ENCODE measurements at regions not wholly inside any gene's neighbourhood (a gene's known extent, or its start where the extent isn't known, plus 50 kb on each side); places are given as distances from the start of the nearest gene placed in this dataset.

- DNase-seq, result no peak
- no CpG with 5 or more reads among the region's 5 CpGs for WGBS (ENCODE audit: extremely low coverage, insufficient read length, low lambda C conversion rate)
Observed at GRCh38 chr2:64731746-64732145, 78.0 kb upstream of the SERTAD2 start.

More at GRCh38 chr2:64731746-64732145, 78.0 kb upstream of the SERTAD2 start:
- H2BK12ac ChIP-seq (ENCODE audit: insufficient read length, low read depth, low read length), result no peak overlapping the region
- no peaks in the 10 kb centered on the region for H3K36me3 Mint-ChIP-seq (ENCODE audit: insufficient read depth in 1 of 3, low read depth in 3 of 3)
- no peak overlapping the region for H3T11ph ChIP-seq (ENCODE audit: low read length)
- H3K27ac ChIP-seq (ENCODE audit: insufficient read length, low read depth, low read length), result no peak overlapping the region
- H3K9ac ChIP-seq (ENCODE audit: extremely low read depth, insufficient read length, low read length), result no peak overlapping the region
- H4K91ac ChIP-seq (ENCODE audit: insufficient read length, low read depth, low read length), result no peak overlapping the region
- H3K56ac ChIP-seq (ENCODE audit: insufficient read length, low read depth, low read length), result no peak overlapping the region
- no peak overlapping the region for H2AK5ac ChIP-seq (ENCODE audit: insufficient read length, low read length)
- no peak overlapping the region for H3K14ac ChIP-seq (ENCODE audit: insufficient read depth, low read length)
- no peak overlapping the region for H3K4ac ChIP-seq (ENCODE audit: low read depth, low read length)
- no peak overlapping the region for H2BK20ac ChIP-seq (ENCODE audit: low read depth, low read length, poor library complexity, severe bottlenecking)
- H3K79me2 ChIP-seq (ENCODE audit: insufficient read depth, low read length), result no peaks in the 10 kb centered on the region
- no peaks in the 10 kb centered on the region for H3K9me3 Mint-ChIP-seq
- TF ChIP-seq CTCF (conservative IDR thresholded peaks at IDR 0.05), result no peak
- H3K4me2 ChIP-seq (ENCODE audit: insufficient read depth, insufficient read length, low read length), result no peak overlapping the region
- H3K23ac ChIP-seq (ENCODE audit: insufficient read length, low read depth, low read length), result no peak overlapping the region
- H3K4me1 Mint-ChIP-seq, result peaks cover 17 to 18% of the 10 kb centered on the region in 2 experiments
- no peak overlapping the region for H4K8ac ChIP-seq (replicated peaks; ENCODE audit: insufficient read length, low read depth, low read length)
- no peak overlapping the region for H4K5ac ChIP-seq (ENCODE audit: insufficient read length, low read depth, low read length)
- H3K4me1 ChIP-seq (ENCODE audit: insufficient read depth, low read length), result peaks cover 2% of the 10 kb centered on the region
- no peaks in the 10 kb centered on the region for H3K23me2 ChIP-seq (ENCODE audit: insufficient read length, low read depth, low read length, poor library complexity, severe bottlenecking)
- H2BK120ac ChIP-seq (ENCODE audit: low read depth, low read length, poor library complexity, severe bottlenecking), result no peak overlapping the region
- no peak overlapping the region for H2BK5ac ChIP-seq (ENCODE audit: insufficient read length, low read length)
- no peaks in the 10 kb centered on the region for H3K79me1 ChIP-seq (ENCODE audit: insufficient read depth, low read depth, low read length, poor library complexity, severe bottlenecking)
- H3K18ac ChIP-seq (ENCODE audit: insufficient read length, low read depth, low read length), result no peak overlapping the region
- H2BK15ac ChIP-seq (ENCODE audit: low read depth, low read length), result no peak overlapping the region
- H3K27me3 ChIP-seq (ENCODE audit: insufficient read depth, low read length), result no peaks in the 10 kb centered on the region
- no peaks in the 10 kb centered on the region for H4K20me1 ChIP-seq (ENCODE audit: control insufficient read depth, insufficient read depth, insufficient read length)
- no peak overlapping the region for H2AFZ ChIP-seq (ENCODE audit: low read length)
- peaks cover 2% of the 10 kb centered on the region; the same call in 1 of the 2 replicates for H3K27me3 Mint-ChIP-seq (ENCODE audit: low read depth)
- no peak overlapping the region for H3K4me3 Mint-ChIP-seq
- no peak overlapping the region for H3K27ac Mint-ChIP-seq
- H3K9me3 ChIP-seq (ENCODE audit: control insufficient read depth, low read depth, low read length), result no peaks in the 10 kb centered on the region

Data from H9 (cell line).